Astrocyte (in vitro differentiated cells and primary cell): ENCODE measurements at regions not wholly inside any gene's neighbourhood (a gene's known extent, or its start where the extent isn't known, plus 50 kb on each side); places are given as distances from the start of the nearest gene placed in this dataset.
A peak's percentile ranks its signal among the peaks of the same experiment; 100 is the strongest.

Experiments used
- DNase-seq: peaks from one replicate; pipeline ENCODE4 v3.0.0-alpha.2; 2010; ENCODE audit warnings: low read depth
- FAIRE-seq: peaks from 2 replicates; lab custom pipeline; 2011; peaks lifted over from hg19 to GRCh38; lab: Jason Lieb, UNC
- H2AFZ ChIP-seq: 2 replicates; pipeline ENCODE4 v1.6.0; 2012; ENCODE audit warnings: low read depth, low read length, inconsistent platforms
- H3K27ac ChIP-seq: 2 replicates; pipeline ENCODE4 v1.5.1; 2011; ENCODE audit warnings: low read depth, low read length, inconsistent platforms
- H3K27me3 ChIP-seq: 2 replicates; pipeline ENCODE4 v1.6.0; 2011; ENCODE audit warnings: low read length, inconsistent platforms; ENCODE audit not compliant: insufficient read depth
- H3K36me3 ChIP-seq: 2 replicates; pipeline ENCODE4 v1.5.1; 2011; ENCODE audit warnings: low read length, inconsistent platforms; ENCODE audit not compliant: insufficient read depth
- H3K4me1 ChIP-seq: 2 replicates; pipeline ENCODE4 v1.5.1; 2011; ENCODE audit warnings: low read length, inconsistent platforms; ENCODE audit not compliant: insufficient read depth
- H3K4me2 ChIP-seq: 2 replicates; pipeline ENCODE4 v1.6.0; 2012; ENCODE audit warnings: low read length, inconsistent platforms
- H3K4me3 ChIP-seq: 2 replicates; pipeline ENCODE4 v1.5.1; 2011; ENCODE audit warnings: low read depth, mild to moderate bottlenecking, low read length, inconsistent platforms; ENCODE audit not compliant: insufficient read depth
- H3K79me2 ChIP-seq: 2 replicates; pipeline ENCODE4 v1.6.0; 2012; ENCODE audit warnings: mild to moderate bottlenecking, low read length, inconsistent platforms; ENCODE audit not compliant: insufficient read depth
- H3K9ac ChIP-seq: 2 replicates; pipeline ENCODE4 v1.6.0; 2012; ENCODE audit warnings: mild to moderate bottlenecking, low read length, inconsistent platforms
- H3K9me3 ChIP-seq: 2 replicates; pipeline ENCODE4 v1.5.1; 2012; ENCODE audit warnings: low read depth, mild to moderate bottlenecking, low read length, inconsistent platforms; ENCODE audit not compliant: insufficient read depth
- H4K20me1 ChIP-seq: 2 replicates; pipeline ENCODE4 v1.6.0; 2012; ENCODE audit warnings: low read length, inconsistent platforms; ENCODE audit not compliant: insufficient read depth
- H3K27ac Mint-ChIP-seq: one replicate; pipeline ENCODE4 v1.8.0; 2021; ENCODE audit warnings: mild to moderate bottlenecking, mixed read lengths; ENCODE audit not compliant: unreplicated experiment
- H3K27me3 Mint-ChIP-seq: one replicate; pipeline ENCODE4 v1.8.0; 2021; ENCODE audit warnings: low read depth, mixed read lengths; ENCODE audit not compliant: unreplicated experiment
- H3K36me3 Mint-ChIP-seq: one replicate; pipeline ENCODE4 v1.8.0; 2021; ENCODE audit warnings: low read depth, mixed read lengths; ENCODE audit not compliant: unreplicated experiment
- H3K4me1 Mint-ChIP-seq: one replicate; pipeline ENCODE4 v1.8.0; 2021; ENCODE audit warnings: low read depth, mixed read lengths; ENCODE audit not compliant: unreplicated experiment
- H3K4me3 Mint-ChIP-seq: one replicate; pipeline ENCODE4 v1.8.0; 2021; ENCODE audit warnings: mild to moderate bottlenecking, moderate library complexity, mixed read lengths; ENCODE audit not compliant: unreplicated experiment
- H3K9me3 Mint-ChIP-seq: one replicate; pipeline ENCODE4 v1.8.0; 2021; ENCODE audit warnings: mild to moderate bottlenecking, mixed read lengths; ENCODE audit not compliant: unreplicated experiment
- EZH2 ChIP-seq: IDR thresholded peaks from 2 replicates; pipeline ENCODE4 v1.6.1; 2012; ENCODE audit warnings: mild to moderate bottlenecking, low read length, inconsistent platforms; ENCODE audit not compliant: insufficient read depth
- TF ChIP-seq, protein P1 (sequence below): IDR thresholded peaks from 2 replicates; pipeline ENCODE4 v1.5.1; 2011; ENCODE audit warnings: low read depth, mild to moderate bottlenecking, inconsistent platforms, low read length, moderate library complexity; ENCODE audit not compliant: insufficient read depth

DNA sequence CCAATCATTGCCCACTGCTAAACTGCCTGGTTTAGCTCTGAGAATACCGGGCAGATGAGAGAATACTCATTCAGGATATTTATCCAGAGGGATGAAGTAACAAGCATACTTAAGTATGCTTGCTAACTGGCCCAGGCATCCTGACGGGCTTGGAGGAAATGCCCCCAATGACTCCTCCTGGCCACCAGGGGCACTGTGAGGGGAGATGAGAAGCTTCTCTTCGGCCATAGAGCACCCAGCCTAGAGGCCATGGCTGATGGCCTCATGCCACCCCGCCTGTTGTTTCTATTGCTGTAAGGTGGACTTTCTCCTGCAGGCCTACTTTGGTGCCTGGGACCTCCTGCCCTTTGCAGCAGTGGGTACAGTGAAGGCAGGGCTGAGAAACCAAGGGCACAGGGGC, 134.5 kb upstream of the FSTL4 start:
- Histone ChIP-seq H3K9ac (no peak overlapping the region), H2AFZ (no peak overlapping the region), H3K27me3 (peaks cover 8% of the 10 kb centered on the region), H3K9me3 (no peaks in the 10 kb centered on the region), H3K27ac (no peak overlapping the region), H3K4me2 (no peak overlapping the region), H4K20me1 (no peaks in the 10 kb centered on the region), H3K36me3 (no peaks in the 10 kb centered on the region), H3K4me3 (no peak overlapping the region), H3K79me2 (no peaks in the 10 kb centered on the region), H3K4me1 (no peaks in the 10 kb centered on the region)
- Mint-ChIP-seq H3K36me3 (no peaks in the 10 kb centered on the region), H3K4me3 (no peak overlapping the region), H3K4me1 (no peaks in the 10 kb centered on the region), H3K27ac (no peak overlapping the region), H3K9me3 (no peaks in the 10 kb centered on the region), H3K27me3 (peaks cover 34% of the 10 kb centered on the region)
- no peak for DNase-seq
- TF ChIP-seq, protein P1, sequence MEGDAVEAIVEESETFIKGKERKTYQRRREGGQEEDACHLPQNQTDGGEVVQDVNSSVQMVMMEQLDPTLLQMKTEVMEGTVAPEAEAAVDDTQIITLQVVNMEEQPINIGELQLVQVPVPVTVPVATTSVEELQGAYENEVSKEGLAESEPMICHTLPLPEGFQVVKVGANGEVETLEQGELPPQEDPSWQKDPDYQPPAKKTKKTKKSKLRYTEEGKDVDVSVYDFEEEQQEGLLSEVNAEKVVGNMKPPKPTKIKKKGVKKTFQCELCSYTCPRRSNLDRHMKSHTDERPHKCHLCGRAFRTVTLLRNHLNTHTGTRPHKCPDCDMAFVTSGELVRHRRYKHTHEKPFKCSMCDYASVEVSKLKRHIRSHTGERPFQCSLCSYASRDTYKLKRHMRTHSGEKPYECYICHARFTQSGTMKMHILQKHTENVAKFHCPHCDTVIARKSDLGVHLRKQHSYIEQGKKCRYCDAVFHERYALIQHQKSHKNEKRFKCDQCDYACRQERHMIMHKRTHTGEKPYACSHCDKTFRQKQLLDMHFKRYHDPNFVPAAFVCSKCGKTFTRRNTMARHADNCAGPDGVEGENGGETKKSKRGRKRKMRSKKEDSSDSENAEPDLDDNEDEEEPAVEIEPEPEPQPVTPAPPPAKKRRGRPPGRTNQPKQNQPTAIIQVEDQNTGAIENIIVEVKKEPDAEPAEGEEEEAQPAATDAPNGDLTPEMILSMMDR, result peak; percentile 21
- no peak for TF ChIP-seq EZH2
- no peak for FAIRE-seq

GRCh38 chr5:133744960-133745308, 132.6 kb upstream of the FSTL4 start:
- H3K9me3 Mint-ChIP-seq, result no peaks in the 10 kb centered on the region
- H3K27me3 Mint-ChIP-seq, result peaks cover 31% of the 10 kb centered on the region
- no peak overlapping the region for H3K27ac ChIP-seq
- H3K36me3 Mint-ChIP-seq, result no peaks in the 10 kb centered on the region
- TF ChIP-seq, protein P1, result no peak
- TF ChIP-seq EZH2, result no peak
- no peak overlapping the region for H3K9ac ChIP-seq
- peaks cover 8% of the 10 kb centered on the region for H3K27me3 ChIP-seq
- no peaks in the 10 kb centered on the region for H3K36me3 ChIP-seq
- H4K20me1 ChIP-seq, result no peaks in the 10 kb centered on the region
- no peak overlapping the region for H3K4me3 Mint-ChIP-seq
- H3K9me3 ChIP-seq, result no peaks in the 10 kb centered on the region
- H3K4me2 ChIP-seq, result no peak overlapping the region
- H3K4me1 Mint-ChIP-seq, result no peaks in the 10 kb centered on the region
- no peak overlapping the region for H3K4me3 ChIP-seq
- H3K27ac Mint-ChIP-seq, result no peak overlapping the region
- no peaks in the 10 kb centered on the region for H3K79me2 ChIP-seq
- DNase-seq (no peak), FAIRE-seq (no peak)
- H3K4me1 ChIP-seq, result no peaks in the 10 kb centered on the region
- H2AFZ ChIP-seq, result no peak overlapping the region

GRCh38 chr5:133744051-133744959, 132.0 kb upstream of the FSTL4 start:
- DNase-seq (no peak), FAIRE-seq (no peak)
- no peak overlapping the region for H3K4me3 ChIP-seq
- peaks cover 27% of the 10 kb centered on the region for H3K27me3 Mint-ChIP-seq
- H3K4me3 Mint-ChIP-seq, result no peak overlapping the region
- H3K4me1 Mint-ChIP-seq, result no peaks in the 10 kb centered on the region
- no peak overlapping the region for H3K9ac ChIP-seq
- H3K36me3 ChIP-seq, result no peaks in the 10 kb centered on the region
- no peak for TF ChIP-seq EZH2
- TF ChIP-seq, protein P1, result no peak
- H3K4me1 ChIP-seq, result no peaks in the 10 kb centered on the region
- H3K27me3 ChIP-seq, result peaks cover 7% of the 10 kb centered on the region
- H3K4me2 ChIP-seq, result no peak overlapping the region
- no peaks in the 10 kb centered on the region for H3K79me2 ChIP-seq
- H3K9me3 Mint-ChIP-seq, result no peaks in the 10 kb centered on the region
- no peak overlapping the region for H3K27ac ChIP-seq
- H3K27ac Mint-ChIP-seq, result no peak overlapping the region
- no peaks in the 10 kb centered on the region for H3K36me3 Mint-ChIP-seq
- H2AFZ ChIP-seq, result no peak overlapping the region
- no peaks in the 10 kb centered on the region for H4K20me1 ChIP-seq
- no peaks in the 10 kb centered on the region for H3K9me3 ChIP-seq
